ENCODE measurements at regions not wholly inside any gene's neighbourhood (a gene's known extent, or its start where the extent isn't known, plus 50 kb on each side); places are given as distances from the start of the nearest gene placed in this dataset.

GRCh38 chr7:156158213-156158612, 345.9 kb upstream of the SHH start:
- Histone ChIP-seq H3K27ac (no peak overlapping the region), H3K9me3 (no peaks in the 10 kb centered on the region), H3K36me3 (no peaks in the 10 kb centered on the region), H3K4me1 (no peaks in the 10 kb centered on the region), H3K27me3 (no peaks in the 10 kb centered on the region), H3K4me3 (no peak overlapping the region)
- 90% methylated on average over 6 of the region's 6 CpGs for WGBS
- DNase-seq (ENCODE audit: low spot score in 2 of 2) = no peak
- TF ChIP-seq POLR2AphosphoS5 (IDR thresholded peaks at IDR 0.05) (no peak), POLR2A (IDR thresholded peaks at IDR 0.05) (no peak), EP300 (IDR thresholded peaks at IDR 0.05) (no peak), CTCF (IDR thresholded peaks at IDR 0.05) (no peak)

- TF ChIP-seq EP300 (IDR thresholded peaks at IDR 0.05) (no peak), CTCF (IDR thresholded peaks at IDR 0.05) (no peak), POLR2A (IDR thresholded peaks at IDR 0.05) (no peak), POLR2AphosphoS5 (IDR thresholded peaks at IDR 0.05) (no peak)
- no peak overlapping the region for H3K27ac ChIP-seq
- no peaks in the 10 kb centered on the region for H3K27me3 ChIP-seq
- no peaks in the 10 kb centered on the region for H3K36me3 ChIP-seq
- no peaks in the 10 kb centered on the region for H3K9me3 ChIP-seq
- H3K4me3 ChIP-seq = no peak overlapping the region
- DNase-seq (ENCODE audit: low spot score in 2 of 2) = no peak
- 91% methylated on average over 12 of the region's 13 CpGs for WGBS
- no peaks in the 10 kb centered on the region for H3K4me1 ChIP-seq
Measured at GRCh38 chr7:156157409-156158012, 345.2 kb upstream of the SHH start.

- H3K4me1 ChIP-seq = no peaks in the 10 kb centered on the region
- no peak for DNase-seq (ENCODE audit: low spot score in 2 of 2)
- no peaks in the 10 kb centered on the region for H3K36me3 ChIP-seq
- H3K27ac ChIP-seq = no peak overlapping the region
- H3K9me3 ChIP-seq = no peaks in the 10 kb centered on the region
- no peak overlapping the region for H3K4me3 ChIP-seq
- whole genome bisulfite sequencing = 70% methylated on average over 20 of the region's 20 CpGs
- H3K27me3 ChIP-seq = no peaks in the 10 kb centered on the region
- TF ChIP-seq EP300 (IDR thresholded peaks at IDR 0.05) (no peak), CTCF (IDR thresholded peaks at IDR 0.05) (no peak), POLR2AphosphoS5 (IDR thresholded peaks at IDR 0.05) (no peak), POLR2A (IDR thresholded peaks at IDR 0.05) (no peak)
Measured at GRCh38 chr7:156156734-156157408, 344.6 kb upstream of the SHH start.

GRCh38 chr7:156155988-156156733, 343.9 kb upstream of the SHH start:
- Histone ChIP-seq H3K27ac (no peak overlapping the region), H3K27me3 (no peaks in the 10 kb centered on the region), H3K4me3 (no peak overlapping the region), H3K9me3 (no peaks in the 10 kb centered on the region), H3K36me3 (no peaks in the 10 kb centered on the region), H3K4me1 (no peaks in the 10 kb centered on the region)
- TF ChIP-seq CTCF (IDR thresholded peaks at IDR 0.05) = no peak
- TF ChIP-seq POLR2AphosphoS5 (IDR thresholded peaks at IDR 0.05) = no peak
- no peak for DNase-seq (ENCODE audit: low spot score in 2 of 2)
- WGBS = 77% methylated on average over 12 of the region's 12 CpGs

GRCh38 chr7:156153590-156153989, 341.3 kb upstream of the SHH start:
- Histone ChIP-seq H3K9me3 (no peaks in the 10 kb centered on the region), H3K4me3 (no peak overlapping the region), H3K27ac (no peak overlapping the region), H3K4me1 (no peaks in the 10 kb centered on the region), H3K36me3 (no peaks in the 10 kb centered on the region), H3K27me3 (peaks cover 5% of the 10 kb centered on the region)
- TF ChIP-seq CTCF (IDR thresholded peaks at IDR 0.05) (no peak), POLR2A (IDR thresholded peaks at IDR 0.05) (no peak), POLR2AphosphoS5 (IDR thresholded peaks at IDR 0.05) (no peak), EP300 (IDR thresholded peaks at IDR 0.05) (no peak)
- 92% methylated on average over 8 of the region's 8 CpGs for WGBS
- no peak for DNase-seq (ENCODE audit: low spot score in 2 of 2)

Data from suprapubic skin (tissue), 4 donors.